Hematopoietic multipotent progenitor cell treated with erythropoietin and hydrocortisone succinate and interleukin-3 and kit ligand, for 8 days (in vitro differentiated cells): ENCODE measurements at regions not wholly inside any gene's neighbourhood (a gene's known extent, or its start where the extent isn't known, plus 50 kb on each side); places are given as distances from the start of the nearest gene placed in this dataset.
"Not testable (repeated sequence)": the region's sequence is repeated elsewhere in the genome, so short reads cannot be mapped to it uniquely, and the experiment has no call there.

Experiments
- DNase-seq: peaks from one replicate; pipeline ENCODE4 v3.0.0-alpha.2; 2015

GRCh38 chr4:33941854-33942253, 2302.5 kb downstream of the ARAP2 start:
- DNase-seq: no peak

- DNase-seq: no peak
Observed at GRCh38 chr4:33948921-33949320, 2295.4 kb downstream of the ARAP2 start.

- DNase-seq: not testable (repeated sequence)
Observed at GRCh38 chr4:33953848-33954247, 2290.5 kb downstream of the ARAP2 start.

GRCh38 chr4:33954759-33955158, 2289.6 kb downstream of the ARAP2 start:
- DNase-seq: no peak

- no peak for DNase-seq
Observed at GRCh38 chr4:33959519-33959918, 2284.8 kb downstream of the ARAP2 start.

- DNase-seq: no peak
Observed at GRCh38 chr4:33961761-33962160, 2282.6 kb downstream of the ARAP2 start.

- no peak for DNase-seq
Observed at GRCh38 chr4:33966808-33967207, 2277.5 kb downstream of the ARAP2 start.

- no peak for DNase-seq
Observed at GRCh38 chr4:33974270-33974669, 2270.0 kb downstream of the ARAP2 start.

- no peak for DNase-seq
Observed at GRCh38 chr4:33975995-33976394, 2268.3 kb downstream of the ARAP2 start.

- not testable (repeated sequence) for DNase-seq
Observed at GRCh38 chr4:33979781-33980180, 2264.5 kb downstream of the ARAP2 start.

- no peak for DNase-seq
Observed at GRCh38 chr4:33980361-33980760, 2264.0 kb downstream of the ARAP2 start.

GRCh38 chr4:33989820-33990443, 2254.4 kb downstream of the ARAP2 start:
- DNase-seq: no peak

- DNase-seq: no peak
Observed at GRCh38 chr4:33996075-33996718, 2248.1 kb downstream of the ARAP2 start.

- DNase-seq: no peak
Observed at GRCh38 chr4:33998291-33998690, 2246.0 kb downstream of the ARAP2 start.

- DNase-seq: no peak
Observed at GRCh38 chr4:34000356-34000755, 2244.0 kb downstream of the ARAP2 start.

GRCh38 chr4:34006540-34006939, 2237.8 kb downstream of the ARAP2 start:
- DNase-seq: not testable (repeated sequence)

GRCh38 chr4:34009951-34010350, 2234.4 kb downstream of the ARAP2 start:
- no peak for DNase-seq

- DNase-seq: no peak
Observed at GRCh38 chr4:34010751-34011519, 2233.4 kb downstream of the ARAP2 start.

- no peak for DNase-seq
Observed at GRCh38 chr4:34035225-34035624, 2209.1 kb downstream of the ARAP2 start.

GRCh38 chr4:34037280-34037679, 2207.0 kb downstream of the ARAP2 start:
- no peak for DNase-seq

- DNase-seq: no peak
Observed at GRCh38 chr4:34039766-34040165, 2204.5 kb downstream of the ARAP2 start.

GRCh38 chr4:34043131-34043530, 2201.2 kb downstream of the ARAP2 start:
- no peak for DNase-seq

GRCh38 chr4:34046580-34046979, 2197.7 kb downstream of the ARAP2 start:
- no peak for DNase-seq

- DNase-seq: no peak
Observed at GRCh38 chr4:34047363-34047762, 2197.0 kb downstream of the ARAP2 start.
